ENCODE measurements at regions not wholly inside any gene's neighbourhood (a gene's known extent, or its start where the extent isn't known, plus 50 kb on each side); places are given as distances from the start of the nearest gene placed in this dataset.

DNA sequence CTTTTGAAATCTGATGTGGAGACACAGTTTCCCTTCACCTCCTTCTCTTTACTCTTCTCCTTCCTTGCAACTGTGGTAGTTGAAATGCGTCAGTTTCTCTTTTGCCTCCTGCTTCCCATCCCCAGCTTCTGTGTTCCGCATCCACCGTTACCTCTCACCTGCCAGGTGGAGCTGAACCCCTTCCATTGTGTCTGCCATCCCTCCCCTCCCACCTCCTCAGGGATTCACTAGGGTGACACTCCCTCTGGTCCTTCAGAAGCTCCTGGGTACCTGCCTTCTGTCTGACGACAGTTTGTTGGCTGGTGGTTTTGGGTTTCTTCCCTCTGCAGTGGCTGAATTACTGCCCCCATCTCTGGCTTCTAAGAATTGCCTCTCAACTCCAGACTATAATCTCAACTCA, 132.1 kb downstream of the SLC24A2 start:
- no peak for DNase-seq (ENCODE audit: insufficient read length)
- no peak for TF ChIP-seq POLR2A (IDR thresholded peaks at IDR 0.05; ENCODE audit: low read depth, low read length)
- TF ChIP-seq POLR2AphosphoS5 (IDR thresholded peaks at IDR 0.05; ENCODE audit: low read depth, low read length) = no peak
- TF ChIP-seq TAF1 (IDR thresholded peaks at IDR 0.05; ENCODE audit: borderline replicate concordance, low read depth, low read length) = no peak
- no peak for FAIRE-seq

DNA sequence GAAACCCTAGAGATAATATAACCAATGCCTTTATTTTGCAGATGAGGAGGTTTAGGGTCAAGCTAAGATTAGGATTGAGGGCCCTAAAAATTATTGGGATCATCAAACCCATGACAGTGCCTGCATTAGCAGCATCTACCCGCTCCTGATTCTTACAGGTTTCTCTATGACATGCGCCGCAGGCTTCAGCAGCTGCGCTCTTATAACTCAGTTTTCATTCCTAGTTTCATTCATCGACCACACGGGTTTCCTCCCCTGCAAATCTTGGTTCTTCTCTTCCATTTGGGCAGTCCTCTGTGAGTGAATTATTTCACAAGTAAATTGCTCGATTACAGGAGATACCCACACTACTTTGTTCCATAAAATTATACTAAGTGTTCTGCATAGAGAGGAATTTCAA, 137.2 kb downstream of the SLC24A2 start:
- FAIRE-seq (no peak), DNase-seq (ENCODE audit: insufficient read length) (no peak)
- TF ChIP-seq TAF1 (IDR thresholded peaks at IDR 0.05; ENCODE audit: borderline replicate concordance, low read depth, low read length) (no peak), POLR2AphosphoS5 (IDR thresholded peaks at IDR 0.05; ENCODE audit: low read depth, low read length) (no peak), POLR2A (IDR thresholded peaks at IDR 0.05; ENCODE audit: low read depth, low read length) (no peak)

DNA sequence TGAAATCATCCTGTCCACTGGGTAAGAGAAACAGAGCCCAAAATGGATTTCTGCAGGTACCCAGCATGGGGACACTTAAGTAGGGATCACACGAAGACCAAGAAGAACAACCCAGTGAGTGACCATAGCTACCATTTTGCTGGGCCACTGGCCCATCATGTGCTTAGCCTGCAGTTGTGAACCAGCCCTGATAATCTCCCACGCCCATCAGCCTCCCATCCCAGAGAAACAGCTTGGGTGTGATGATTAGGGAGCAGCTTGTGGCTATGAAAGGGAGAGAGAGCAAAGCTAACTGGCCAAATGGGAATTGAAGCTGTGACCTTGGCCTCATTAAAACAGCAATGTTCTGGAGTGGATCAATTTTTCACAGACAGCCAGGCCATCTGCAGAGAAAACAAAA, 138.5 kb downstream of the SLC24A2 start:
- FAIRE-seq (no peak), DNase-seq (ENCODE audit: insufficient read length) (no peak)
- TF ChIP-seq POLR2AphosphoS5 (IDR thresholded peaks at IDR 0.05; ENCODE audit: low read depth, low read length) = no peak
- TF ChIP-seq POLR2A (IDR thresholded peaks at IDR 0.05; ENCODE audit: low read depth, low read length) = no peak
- no peak for TF ChIP-seq TAF1 (IDR thresholded peaks at IDR 0.05; ENCODE audit: borderline replicate concordance, low read depth, low read length)

GRCh38 chr9:19649336-19650041, 139.3 kb downstream of the SLC24A2 start:
- TF ChIP-seq TAF1 (IDR thresholded peaks at IDR 0.05; ENCODE audit: borderline replicate concordance, low read depth, low read length) (no peak), POLR2A (IDR thresholded peaks at IDR 0.05; ENCODE audit: low read depth, low read length) (no peak), POLR2AphosphoS5 (IDR thresholded peaks at IDR 0.05; ENCODE audit: low read depth, low read length) (no peak)
- FAIRE-seq = no peak
- no peak for DNase-seq (ENCODE audit: insufficient read length)

DNA sequence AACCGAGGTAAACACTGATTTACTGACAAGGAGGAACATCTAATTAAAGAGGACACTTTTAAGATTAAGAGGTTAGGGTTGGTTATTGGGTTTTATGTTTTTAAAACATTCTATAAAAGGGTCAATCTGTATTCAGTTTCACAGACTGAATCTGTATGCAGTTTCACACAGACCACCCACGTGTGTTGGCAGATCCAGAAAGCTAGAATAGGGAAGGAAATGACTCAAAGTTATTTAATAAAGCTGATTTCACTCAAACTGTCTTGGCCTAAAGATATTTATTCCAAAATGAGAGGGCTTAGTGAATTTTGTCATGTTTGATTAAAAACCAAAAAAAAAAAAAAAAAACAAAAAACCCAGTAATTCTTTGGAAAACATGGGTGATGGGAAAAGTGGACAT, 140.2 kb downstream of the SLC24A2 start:
- TF ChIP-seq POLR2A (IDR thresholded peaks at IDR 0.05; ENCODE audit: low read depth, low read length) (no peak), TAF1 (IDR thresholded peaks at IDR 0.05; ENCODE audit: borderline replicate concordance, low read depth, low read length) (no peak), POLR2AphosphoS5 (IDR thresholded peaks at IDR 0.05; ENCODE audit: low read depth, low read length) (no peak)
- FAIRE-seq (no peak), DNase-seq (ENCODE audit: insufficient read length) (no peak)

- FAIRE-seq (no peak), DNase-seq (ENCODE audit: insufficient read length) (no peak)
- TF ChIP-seq POLR2A (IDR thresholded peaks at IDR 0.05; ENCODE audit: low read depth, low read length) = no peak
- no peak for TF ChIP-seq TAF1 (IDR thresholded peaks at IDR 0.05; ENCODE audit: borderline replicate concordance, low read depth, low read length)
- TF ChIP-seq POLR2AphosphoS5 (IDR thresholded peaks at IDR 0.05; ENCODE audit: low read depth, low read length) = no peak
These were observed 145.0 kb downstream of the SLC24A2 start for GRCh38 chr9:19643875-19644274.

- FAIRE-seq = no peak
- no peak for DNase-seq (ENCODE audit: insufficient read length)
- TF ChIP-seq POLR2AphosphoS5 (IDR thresholded peaks at IDR 0.05; ENCODE audit: low read depth, low read length) = no peak
- no peak for TF ChIP-seq TAF1 (IDR thresholded peaks at IDR 0.05; ENCODE audit: borderline replicate concordance, low read depth, low read length)
- no peak for TF ChIP-seq POLR2A (IDR thresholded peaks at IDR 0.05; ENCODE audit: low read depth, low read length)
These were observed 146.6 kb downstream of the SLC24A2 start for GRCh38 chr9:19642256-19642655.

- FAIRE-seq = no peak
- no peak for DNase-seq (ENCODE audit: insufficient read length)
- TF ChIP-seq TAF1 (IDR thresholded peaks at IDR 0.05; ENCODE audit: borderline replicate concordance, low read depth, low read length) = no peak
- no peak for TF ChIP-seq POLR2AphosphoS5 (IDR thresholded peaks at IDR 0.05; ENCODE audit: low read depth, low read length)
These were observed 147.8 kb downstream of the SLC24A2 start for GRCh38 chr9:19641046-19641445.

- no peak for TF ChIP-seq TAF1 (IDR thresholded peaks at IDR 0.05; ENCODE audit: borderline replicate concordance, low read depth, low read length)
- TF ChIP-seq POLR2A (IDR thresholded peaks at IDR 0.05; ENCODE audit: low read depth, low read length) = no peak
- DNase-seq (ENCODE audit: insufficient read length) = no peak
- FAIRE-seq = no peak
These were observed 148.8 kb downstream of the SLC24A2 start for GRCh38 chr9:19640014-19640413.

GRCh38 chr9:19637084-19637483, 151.8 kb downstream of the SLC24A2 start:
- DNase-seq (ENCODE audit: insufficient read length) = no peak
- no peak for FAIRE-seq
- TF ChIP-seq POLR2AphosphoS5 (IDR thresholded peaks at IDR 0.05; ENCODE audit: low read depth, low read length) (no peak), TAF1 (IDR thresholded peaks at IDR 0.05; ENCODE audit: borderline replicate concordance, low read depth, low read length) (no peak), POLR2A (IDR thresholded peaks at IDR 0.05; ENCODE audit: low read depth, low read length) (no peak)

GRCh38 chr9:19634881-19635280, 154.0 kb downstream of the SLC24A2 start:
- TF ChIP-seq POLR2A (IDR thresholded peaks at IDR 0.05; ENCODE audit: low read depth, low read length) (no peak), TAF1 (IDR thresholded peaks at IDR 0.05; ENCODE audit: borderline replicate concordance, low read depth, low read length) (no peak), POLR2AphosphoS5 (IDR thresholded peaks at IDR 0.05; ENCODE audit: low read depth, low read length) (no peak)
- FAIRE-seq (no peak), DNase-seq (ENCODE audit: insufficient read length) (no peak)

GRCh38 chr9:19631181-19631580, 157.7 kb downstream of the SLC24A2 start:
- TF ChIP-seq POLR2AphosphoS5 (IDR thresholded peaks at IDR 0.05; ENCODE audit: low read depth, low read length) (no peak), TAF1 (IDR thresholded peaks at IDR 0.05; ENCODE audit: borderline replicate concordance, low read depth, low read length) (no peak), POLR2A (IDR thresholded peaks at IDR 0.05; ENCODE audit: low read depth, low read length) (no peak)
- FAIRE-seq = no peak
- DNase-seq (ENCODE audit: insufficient read length) = no peak
